HG03439 (cell line): ENCODE measurements at regions not wholly inside any gene's neighbourhood (a gene's known extent, or its start where the extent isn't known, plus 50 kb on each side); places are given as distances from the start of the nearest gene placed in this dataset.
A peak's percentile ranks its signal among the peaks of the same experiment; 100 is the strongest.

ENCODE experiments used
- ATAC-seq: cut with Tn5 transposase; IDR thresholded peaks from one replicate; pipeline ENCODE4 v1.9.1; 2021; ENCODE audit warnings: mild to moderate bottlenecking, moderate library complexity; ENCODE audit not compliant: unreplicated experiment

DNA sequence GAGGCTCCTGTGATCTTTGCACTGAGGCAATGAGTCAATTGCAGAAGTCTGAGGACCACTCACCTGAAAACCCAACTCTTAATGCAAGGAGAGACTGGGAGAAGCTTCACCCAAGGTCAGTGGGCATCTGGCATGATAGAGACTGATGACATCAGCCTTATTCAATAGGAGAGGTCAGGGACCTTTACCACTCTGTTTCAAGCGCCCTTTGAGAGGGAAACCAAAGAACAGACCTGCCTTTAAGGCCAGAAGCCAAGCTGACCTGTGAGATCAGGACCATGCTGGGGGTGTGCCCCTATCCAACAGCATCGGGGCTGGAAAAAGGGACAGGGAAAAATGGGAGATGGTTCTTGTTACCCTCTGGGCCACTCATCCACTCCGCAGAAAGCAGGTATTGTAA is 83.3 kb upstream of the FOXN3 start:
- no peak for ATAC-seq

DNA sequence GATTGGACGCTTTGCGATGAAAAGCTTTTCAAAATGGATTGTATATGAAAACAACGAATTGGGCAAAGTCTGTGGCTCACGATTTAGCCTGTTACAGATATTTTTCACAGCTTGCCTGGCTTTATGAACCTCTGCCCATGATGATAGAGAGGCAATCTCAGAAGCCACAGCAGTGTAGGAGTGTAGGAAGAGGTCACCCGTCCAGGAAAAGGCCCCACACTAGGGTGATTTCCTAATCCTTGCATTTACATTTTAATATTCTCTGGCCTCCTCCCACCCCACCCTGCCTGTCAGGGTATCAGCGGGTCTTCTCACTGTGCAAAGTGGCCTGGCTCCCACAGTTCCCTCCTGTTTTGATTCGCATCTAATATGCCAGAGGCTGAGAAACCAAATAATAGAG is 81.8 kb upstream of the FOXN3 start:
- ATAC-seq = no peak

DNA sequence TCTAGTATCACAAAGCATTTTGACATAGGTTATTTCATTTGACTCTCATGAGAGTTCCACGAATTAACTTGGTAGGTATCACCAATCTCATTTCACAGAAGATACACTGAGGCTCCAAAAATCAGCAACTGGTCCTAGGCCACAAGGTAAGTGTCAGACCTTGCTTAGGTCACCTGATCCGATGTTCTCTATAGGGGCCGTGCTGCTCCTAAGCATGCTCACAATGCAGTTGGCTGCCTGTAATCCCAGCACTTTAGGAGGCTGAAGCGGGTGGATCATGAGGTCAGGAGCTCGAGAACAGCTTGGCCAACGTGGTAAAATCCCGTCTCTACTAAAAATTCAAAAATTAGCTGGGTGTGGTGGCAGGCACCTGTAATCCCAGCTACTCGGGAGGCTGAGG is 78.7 kb upstream of the FOXN3 start:
- ATAC-seq = no peak

DNA sequence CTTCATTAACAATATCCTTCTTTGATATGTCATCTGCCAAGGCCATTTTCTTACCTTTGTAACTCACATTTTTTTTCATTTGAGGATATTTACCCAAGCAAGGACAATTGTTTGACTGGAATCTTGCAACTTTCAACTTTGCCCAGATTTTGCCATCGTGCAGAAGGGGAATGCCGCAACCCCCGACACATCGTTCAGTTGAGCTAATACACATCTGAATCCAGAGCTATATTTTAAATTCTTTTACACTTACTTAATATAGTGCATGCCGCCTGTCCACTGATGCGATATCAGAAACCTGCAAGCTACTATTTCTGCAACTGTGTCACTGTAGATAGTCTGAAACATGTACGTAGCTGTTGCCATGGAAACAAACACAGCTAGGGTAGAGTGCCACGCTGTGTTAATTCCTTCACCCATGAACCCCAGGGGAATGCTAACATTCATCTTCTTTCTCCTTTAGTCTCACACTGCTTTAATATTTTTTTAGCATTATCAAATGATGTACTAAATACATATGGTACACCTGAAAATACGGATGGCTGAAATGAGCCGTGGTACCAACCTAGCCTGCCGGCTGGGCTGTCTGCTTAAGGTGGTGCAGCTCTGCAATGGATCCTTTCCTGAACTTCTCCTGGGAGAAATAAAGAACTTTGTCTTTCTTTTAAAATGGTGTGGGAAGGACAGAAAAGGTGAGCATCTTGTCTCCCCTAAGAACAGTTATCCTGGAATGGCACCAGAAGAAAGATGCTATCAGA is 77.0 kb upstream of the FOXN3 start:
- ATAC-seq = peak; percentile 85

DNA sequence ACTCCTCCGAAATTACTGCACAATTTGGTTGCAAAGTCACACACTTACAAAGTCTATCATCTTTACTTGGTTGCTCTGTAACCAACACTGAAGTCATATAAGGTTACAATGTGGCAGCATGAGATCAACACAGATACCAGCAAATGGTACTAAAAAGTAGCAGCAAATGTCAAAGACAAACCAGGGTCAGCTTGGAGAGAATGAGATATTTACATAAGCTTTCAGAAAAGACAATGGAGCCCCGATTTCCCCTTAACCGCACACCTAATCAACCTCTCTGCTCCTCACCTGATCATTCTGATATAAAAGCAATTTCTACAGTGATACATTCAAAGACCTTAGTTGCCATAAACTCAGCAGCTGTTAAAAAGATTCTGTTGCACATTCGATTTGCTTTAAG is 76.4 kb upstream of the FOXN3 start:
- no peak for ATAC-seq

DNA sequence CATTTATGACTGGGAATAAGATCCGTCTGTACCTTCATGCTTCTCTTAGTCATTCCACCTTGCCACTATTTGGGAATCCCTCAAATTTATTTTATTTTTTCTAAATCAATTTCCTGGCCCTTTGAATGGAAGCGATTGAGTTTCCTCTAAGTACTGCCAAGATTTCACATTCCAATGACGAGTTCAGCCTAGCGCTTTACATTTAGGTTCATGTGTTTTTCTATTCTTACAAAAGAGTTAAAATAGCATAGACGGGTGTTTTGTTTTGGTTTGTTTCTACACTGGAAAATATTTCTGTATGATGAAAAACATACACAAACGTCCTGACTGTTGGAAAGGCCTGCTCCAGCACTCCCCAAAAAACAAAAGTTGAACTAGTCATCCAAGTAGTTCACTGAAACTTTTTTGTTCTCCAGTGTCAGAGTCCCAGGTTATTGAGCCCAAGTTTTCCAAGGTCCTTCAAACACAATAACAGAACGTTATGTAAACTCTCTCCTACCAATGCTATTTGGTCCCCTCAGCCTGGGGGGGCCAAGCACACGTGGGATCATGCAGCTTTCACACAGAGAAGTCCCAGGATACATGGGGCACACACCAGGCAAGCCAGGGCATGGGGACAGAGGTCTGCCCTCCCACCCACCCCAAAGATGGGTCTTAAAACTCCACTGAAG is 74.8 kb upstream of the FOXN3 start:
- no peak for ATAC-seq

DNA sequence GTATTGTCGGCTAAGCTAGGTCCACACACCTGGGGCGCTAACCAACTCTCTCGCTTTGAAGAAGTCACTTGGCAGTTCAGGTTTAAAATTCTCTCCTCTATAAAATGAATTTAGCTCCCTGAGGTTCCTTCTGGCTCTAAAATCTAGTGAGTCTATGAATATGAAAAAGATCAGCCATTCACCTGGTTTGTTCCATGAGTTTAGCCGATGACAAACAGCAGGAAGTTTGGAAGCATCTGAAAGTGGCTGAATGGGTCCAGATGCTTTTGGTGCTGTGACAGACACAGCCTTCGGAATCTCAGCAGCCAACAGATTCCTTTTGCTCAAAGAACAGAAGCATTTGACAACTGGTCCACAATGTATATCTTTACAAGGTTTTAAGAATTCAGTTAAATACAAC is 73.4 kb upstream of the FOXN3 start:
- no peak for ATAC-seq

DNA sequence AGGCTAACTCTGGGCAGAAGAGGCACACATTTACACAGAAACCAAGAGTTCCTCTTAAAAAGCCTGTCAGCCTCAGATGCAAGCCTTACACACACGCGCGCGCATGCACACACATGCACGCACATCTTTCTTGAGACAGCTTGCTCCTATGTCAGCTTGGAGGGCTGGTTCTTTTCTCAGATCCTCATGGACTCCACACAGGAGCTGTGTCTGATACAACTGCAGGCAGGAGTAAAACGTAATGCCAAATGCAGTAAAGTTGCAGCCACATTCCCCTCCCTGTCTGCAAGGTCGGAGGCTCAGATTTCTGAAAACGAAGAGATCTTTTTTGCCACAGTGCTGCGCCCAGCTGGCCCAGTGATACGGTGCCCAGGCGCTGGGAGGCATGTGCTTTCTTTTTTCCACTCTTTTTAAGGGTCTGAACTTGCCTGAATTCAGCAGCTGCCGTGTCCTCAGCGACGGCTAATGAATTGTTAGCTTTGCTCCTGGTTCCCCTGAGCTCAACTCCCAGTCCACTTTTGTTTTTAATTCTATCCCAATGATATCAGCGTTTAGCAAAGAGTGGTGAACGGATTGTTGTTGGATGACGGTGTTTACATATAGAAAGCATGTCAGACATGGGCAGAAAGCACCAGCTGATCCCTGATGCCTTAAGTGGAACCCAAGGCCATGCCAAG is 72.9 kb upstream of the FOXN3 start:
- no peak for ATAC-seq

DNA sequence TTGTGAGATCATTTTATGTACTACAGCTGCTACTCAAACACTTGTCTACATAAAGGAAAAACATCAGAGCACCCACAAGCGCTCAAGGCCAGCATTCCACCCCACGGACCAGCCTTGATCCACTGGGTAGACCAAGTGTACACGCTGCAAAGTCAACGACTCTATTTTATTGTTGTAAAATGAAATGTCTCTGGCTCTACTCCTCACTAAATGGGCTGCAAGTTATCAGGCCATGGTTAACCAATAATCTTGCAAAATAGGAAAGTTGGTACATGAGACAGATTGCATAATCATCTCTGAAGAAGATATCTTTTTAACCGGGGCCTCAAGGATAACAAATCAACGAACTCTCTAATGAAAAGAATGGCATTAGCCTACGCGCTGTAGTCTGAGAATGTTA is 69.9 kb upstream of the FOXN3 start:
- ATAC-seq = no peak

DNA sequence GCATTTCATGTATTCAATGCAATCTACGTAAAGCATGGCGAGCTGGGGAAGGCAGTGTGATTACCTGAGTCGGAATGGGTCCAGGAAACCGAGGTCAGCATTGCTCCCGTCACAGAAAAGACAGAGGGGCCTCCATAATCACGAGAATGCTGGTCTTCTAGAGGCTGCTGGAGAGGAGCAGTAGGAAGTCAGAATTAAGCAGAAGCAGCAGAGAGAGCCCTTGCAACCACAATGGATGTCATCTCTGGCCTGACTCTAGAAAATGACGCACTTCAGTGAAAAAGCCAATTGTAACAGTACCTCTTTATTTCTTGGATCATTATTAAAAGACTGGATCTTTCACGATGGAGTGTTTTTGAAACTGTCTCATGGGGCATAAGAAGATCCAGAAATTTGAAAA is 69.5 kb upstream of the FOXN3 start:
- ATAC-seq = no peak

DNA sequence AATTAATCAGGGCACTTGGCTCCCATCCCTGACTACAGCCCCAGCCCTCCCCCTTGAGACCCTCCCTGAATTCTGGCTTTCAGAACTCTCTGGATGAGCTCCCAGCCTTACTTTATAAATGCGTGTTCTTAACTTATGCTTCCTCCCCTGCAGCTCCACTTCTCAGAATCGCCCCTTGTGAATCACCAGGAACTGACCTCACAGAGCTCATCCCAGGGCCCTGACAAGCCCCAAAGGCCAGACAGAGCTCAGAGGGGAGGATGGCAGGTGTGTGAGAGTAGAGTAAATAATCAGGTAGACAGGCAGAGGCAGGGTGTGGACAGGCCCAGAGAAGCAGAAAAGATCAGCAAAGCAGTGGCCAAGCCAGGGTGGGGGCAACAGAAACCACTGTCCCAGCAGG is 68.2 kb upstream of the FOXN3 start:
- no peak for ATAC-seq

DNA sequence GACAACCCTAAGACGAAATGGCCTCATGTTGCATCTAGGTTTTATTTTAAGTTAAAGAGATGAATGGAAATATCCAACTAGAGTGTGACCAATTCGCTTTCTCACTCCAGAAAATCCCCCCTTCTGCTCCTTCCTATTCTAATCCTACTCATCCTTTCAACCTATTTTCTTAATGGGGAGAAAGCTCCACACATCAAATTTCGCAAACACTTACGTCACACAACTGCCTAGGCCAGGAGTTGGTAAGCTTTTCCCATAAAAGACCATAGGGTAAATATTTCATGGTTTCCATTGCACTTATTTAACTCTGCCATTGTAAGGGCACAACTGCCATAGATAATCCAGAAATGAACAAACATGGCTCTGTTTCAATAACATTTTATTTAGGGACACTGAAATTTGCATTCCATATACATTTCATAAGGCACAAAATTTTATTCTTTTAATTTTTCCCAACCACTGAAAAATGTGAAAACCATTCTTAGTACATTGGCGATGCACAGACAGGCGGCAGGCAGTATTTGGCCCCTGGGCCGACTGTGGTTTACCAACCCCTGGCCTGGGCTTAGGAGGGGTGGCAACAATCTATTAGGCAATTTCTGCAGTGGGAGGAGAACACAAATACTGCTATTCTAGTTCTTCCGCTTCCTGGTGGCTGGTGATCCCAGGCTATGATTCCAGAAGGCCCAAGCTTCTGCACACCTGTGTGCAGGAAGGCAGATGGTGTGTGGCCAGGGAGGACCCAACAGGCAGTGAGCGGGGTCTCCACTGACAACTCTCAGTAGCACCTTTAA is 67.2 kb upstream of the FOXN3 start:
- ATAC-seq = no peak

DNA sequence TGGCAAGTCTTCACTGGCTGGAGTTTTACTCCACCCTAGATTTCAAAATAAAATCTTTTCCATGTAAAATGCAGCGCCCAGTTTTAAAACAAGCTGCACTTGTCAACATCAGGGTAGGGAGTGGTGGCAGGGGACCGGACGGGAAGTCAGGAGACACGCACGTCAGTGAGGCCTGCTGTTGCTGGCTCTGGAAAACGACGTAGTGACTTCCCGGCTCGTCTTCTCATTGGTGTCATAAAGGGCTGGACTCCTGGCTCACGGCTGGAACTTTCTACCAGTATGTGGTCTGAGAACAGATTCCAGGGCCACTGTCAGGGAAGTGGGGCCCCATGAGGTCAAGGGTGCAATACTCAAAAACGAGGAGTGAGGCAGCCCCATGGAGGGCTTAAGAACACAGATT is 64.2 kb upstream of the FOXN3 start:
- no peak for ATAC-seq

DNA sequence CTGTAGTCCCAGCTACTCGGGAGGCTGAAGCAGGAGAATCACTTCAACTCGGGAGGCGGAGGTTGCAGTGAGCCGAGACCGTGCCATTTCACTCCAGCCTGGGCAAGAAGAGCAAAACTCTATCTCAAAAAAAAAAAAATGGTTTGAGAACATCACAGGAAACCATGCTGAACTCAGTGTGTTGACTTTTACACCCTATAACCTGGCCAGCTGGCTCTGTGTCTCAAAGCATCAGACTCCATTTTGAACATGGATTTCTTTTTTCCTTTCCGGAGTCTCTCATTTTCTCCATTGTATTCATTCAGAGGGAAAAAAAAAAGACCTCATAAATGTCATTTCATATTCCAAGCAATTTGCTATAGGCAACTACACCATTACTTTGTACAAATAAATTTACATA is 63.2 kb upstream of the FOXN3 start:
- ATAC-seq = no peak

DNA sequence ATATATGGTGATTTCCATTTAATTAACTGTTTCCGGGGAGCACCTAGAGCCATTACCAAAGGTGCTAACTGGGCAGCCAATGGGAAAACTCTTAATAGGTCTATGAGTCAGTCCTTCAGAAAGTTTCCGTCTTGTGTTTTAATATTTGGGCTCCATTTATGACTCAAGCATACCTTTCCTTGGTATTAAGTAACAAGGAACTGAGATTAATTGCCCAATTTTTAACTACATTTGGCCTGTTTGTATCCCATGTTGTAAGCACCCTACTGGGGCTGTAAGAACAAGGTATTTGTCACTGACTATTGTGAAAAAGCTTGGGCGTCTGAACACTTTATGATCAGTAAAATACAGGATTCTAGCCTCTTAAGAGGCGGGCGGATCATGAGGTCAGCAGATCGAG is 62.8 kb upstream of the FOXN3 start:
- no peak for ATAC-seq

DNA sequence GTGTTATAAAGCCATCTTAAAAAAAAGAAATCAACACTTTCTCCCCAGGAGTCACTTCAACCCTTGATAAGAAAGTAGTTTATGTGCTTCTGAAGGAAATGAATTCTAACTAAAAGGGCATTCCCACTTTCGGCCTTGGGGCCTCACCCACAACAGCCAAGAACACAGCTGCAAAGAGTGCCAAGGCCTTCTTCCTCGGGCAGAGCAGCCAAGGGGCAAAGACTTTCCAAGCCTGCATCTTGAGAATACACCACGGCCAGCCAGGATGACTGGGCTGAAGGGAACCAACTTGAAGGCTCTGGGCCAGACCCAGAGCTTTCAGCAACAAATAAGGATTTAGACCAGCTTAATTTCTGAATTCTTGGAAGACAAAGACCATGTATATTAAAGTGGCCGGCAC is 60.4 kb upstream of the FOXN3 start:
- ATAC-seq = no peak

DNA sequence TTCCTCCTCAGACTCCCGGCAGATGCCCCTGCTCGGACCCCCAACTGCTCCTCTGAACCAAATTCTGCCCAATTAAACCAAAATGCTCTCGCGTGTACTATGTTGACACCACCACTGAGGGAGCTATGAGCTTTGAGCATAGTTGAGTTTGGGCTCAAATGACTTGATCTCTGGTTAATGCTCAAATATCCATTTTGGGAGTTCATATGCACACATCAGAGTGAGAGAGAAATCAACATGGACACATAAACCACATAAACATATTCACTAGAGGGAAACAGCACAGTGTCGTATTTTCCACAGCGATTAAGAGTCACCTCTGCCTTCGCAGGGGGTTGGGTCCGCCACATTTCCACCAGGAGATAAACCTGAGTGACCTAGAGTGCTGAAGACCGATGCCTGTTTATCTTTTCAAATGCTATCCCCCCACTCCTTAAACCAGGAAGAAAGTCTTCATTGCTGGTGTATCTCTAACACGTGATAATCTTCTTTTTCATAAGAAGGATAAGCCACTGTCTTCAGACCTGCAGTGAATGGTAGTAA is 59.4 kb upstream of the FOXN3 start:
- no peak for ATAC-seq

DNA sequence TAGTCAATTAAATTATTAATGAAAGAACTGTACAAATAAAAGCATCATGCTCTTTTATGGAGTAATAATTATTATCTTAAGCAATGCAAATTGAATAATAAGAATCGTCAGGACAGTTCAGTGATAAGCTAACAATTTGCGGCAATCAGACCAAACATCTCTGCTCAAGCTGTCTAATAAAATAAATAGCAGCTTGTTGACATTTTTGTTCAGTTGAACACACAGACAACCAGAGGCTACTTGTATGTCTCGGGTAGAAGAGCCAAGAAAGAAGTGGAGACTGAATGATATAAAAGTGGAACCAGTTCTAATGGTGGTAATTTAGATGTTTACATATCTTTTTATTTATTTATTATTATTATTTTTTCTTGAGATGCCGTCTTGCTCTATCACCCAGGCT is 57.4 kb upstream of the FOXN3 start:
- ATAC-seq = no peak

DNA sequence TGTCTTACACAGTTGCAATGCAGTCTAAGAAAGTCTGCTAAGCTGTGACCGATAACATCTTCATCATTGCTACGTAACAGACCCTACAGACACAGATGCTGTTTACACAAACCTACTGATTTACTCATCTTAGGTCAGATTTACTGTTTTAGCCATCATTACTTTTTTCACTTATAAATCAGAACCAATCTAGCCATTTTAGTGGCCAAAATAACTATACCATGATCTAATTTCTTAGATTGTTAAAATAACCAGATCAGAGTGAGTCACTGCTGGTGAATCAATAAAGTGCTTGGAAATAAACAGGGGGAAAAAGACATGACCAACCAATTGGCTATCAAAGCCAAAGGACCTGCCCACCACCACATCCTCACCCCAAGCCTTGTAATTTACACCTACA is 57.0 kb upstream of the FOXN3 start:
- no peak for ATAC-seq

DNA sequence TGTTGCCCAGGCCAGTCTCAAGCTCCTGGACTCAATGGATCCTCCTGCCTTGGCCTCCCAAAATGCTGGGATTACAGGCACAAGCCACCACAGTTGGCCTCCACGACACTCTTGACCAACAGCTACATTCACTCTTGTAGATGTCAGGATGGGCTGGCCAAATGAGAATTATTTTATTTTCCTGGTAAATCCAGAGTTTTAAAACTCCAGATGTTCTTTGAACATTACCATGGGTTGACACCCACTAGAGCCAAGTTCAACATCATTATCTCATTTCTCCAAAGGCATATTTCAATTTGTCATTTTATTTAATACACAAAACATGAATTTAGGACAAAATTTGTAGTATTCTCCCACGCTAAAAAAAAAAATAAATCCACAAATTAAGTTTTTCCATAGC is 56.5 kb upstream of the FOXN3 start:
- no peak for ATAC-seq

DNA sequence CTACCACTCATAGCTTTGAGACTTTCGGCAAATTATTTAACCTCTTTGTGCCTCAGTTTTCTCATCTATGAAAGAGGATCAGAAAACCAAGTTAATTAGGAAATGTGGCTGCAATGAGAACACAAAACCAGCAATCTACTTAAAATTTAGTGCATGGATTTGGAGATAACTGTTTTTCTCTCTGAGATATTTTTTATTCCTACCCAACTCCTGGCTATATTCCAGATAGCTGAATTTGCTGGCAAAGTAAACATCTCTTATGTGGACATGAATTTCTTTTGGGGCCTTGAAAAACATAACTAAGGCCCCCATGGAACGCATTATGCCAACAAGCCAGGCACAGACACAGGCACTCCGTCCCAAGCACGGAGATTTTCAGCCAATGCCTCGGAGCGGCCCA is 53.4 kb upstream of the FOXN3 start:
- no peak for ATAC-seq
